DOHH2 (cell line): ENCODE measurements at regions not wholly inside any gene's neighbourhood (a gene's known extent, or its start where the extent isn't known, plus 50 kb on each side); places are given as distances from the start of the nearest gene placed in this dataset.
"Not testable (repeated sequence)": the region's sequence is repeated elsewhere in the genome, so short reads cannot be mapped to it uniquely, and the experiment has no call there.

Experiments
- EZH2phosphoT487 ChIP-seq: fragments of 200-600 bp; sonication (generic); IDR thresholded peaks from 2 replicates; pipeline ENCODE4 v1.6.1; 2017; ENCODE audit warnings: borderline replicate concordance, mild to moderate bottlenecking, antibody characterized with exemption, low read length, moderate library complexity, mixed read lengths
- TF ChIP-seq, protein P1 (sequence below): fragments of 200-600 bp; sonication (generic); IDR thresholded peaks from one replicate; pipeline ENCODE4 v1.5.1; 2014; ENCODE audit warnings: antibody characterized with exemption, mild to moderate bottlenecking, low read depth, low read length; ENCODE audit not compliant: poor library complexity, severe bottlenecking

GRCh38 chr2:191507252-191507853, 170.6 kb upstream of the NABP1 start:
- TF ChIP-seq, protein P1, sequence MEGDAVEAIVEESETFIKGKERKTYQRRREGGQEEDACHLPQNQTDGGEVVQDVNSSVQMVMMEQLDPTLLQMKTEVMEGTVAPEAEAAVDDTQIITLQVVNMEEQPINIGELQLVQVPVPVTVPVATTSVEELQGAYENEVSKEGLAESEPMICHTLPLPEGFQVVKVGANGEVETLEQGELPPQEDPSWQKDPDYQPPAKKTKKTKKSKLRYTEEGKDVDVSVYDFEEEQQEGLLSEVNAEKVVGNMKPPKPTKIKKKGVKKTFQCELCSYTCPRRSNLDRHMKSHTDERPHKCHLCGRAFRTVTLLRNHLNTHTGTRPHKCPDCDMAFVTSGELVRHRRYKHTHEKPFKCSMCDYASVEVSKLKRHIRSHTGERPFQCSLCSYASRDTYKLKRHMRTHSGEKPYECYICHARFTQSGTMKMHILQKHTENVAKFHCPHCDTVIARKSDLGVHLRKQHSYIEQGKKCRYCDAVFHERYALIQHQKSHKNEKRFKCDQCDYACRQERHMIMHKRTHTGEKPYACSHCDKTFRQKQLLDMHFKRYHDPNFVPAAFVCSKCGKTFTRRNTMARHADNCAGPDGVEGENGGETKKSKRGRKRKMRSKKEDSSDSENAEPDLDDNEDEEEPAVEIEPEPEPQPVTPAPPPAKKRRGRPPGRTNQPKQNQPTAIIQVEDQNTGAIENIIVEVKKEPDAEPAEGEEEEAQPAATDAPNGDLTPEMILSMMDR, result not testable (repeated sequence)
- not testable (repeated sequence) for TF ChIP-seq EZH2phosphoT487
